GM21528 (cell line): ENCODE measurements at regions not wholly inside any gene's neighbourhood (a gene's known extent, or its start where the extent isn't known, plus 50 kb on each side); places are given as distances from the start of the nearest gene placed in this dataset.

Experiments
- ATAC-seq: cut with Tn5 transposase; IDR thresholded peaks from one replicate; pipeline ENCODE4 v1.9.1; 2021; ENCODE audit warnings: mild to moderate bottlenecking, moderate library complexity; ENCODE audit not compliant: unreplicated experiment, low FRiP score

GRCh38 chr18:25658476-25658875, 306.5 kb upstream of the ZNF521 start:
- no peak for ATAC-seq

GRCh38 chr18:25651553-25651952, 299.6 kb upstream of the ZNF521 start:
- no peak for ATAC-seq

GRCh38 chr18:25650201-25650941, 298.4 kb upstream of the ZNF521 start:
- ATAC-seq = no peak

GRCh38 chr18:25648716-25649260, 296.8 kb upstream of the ZNF521 start:
- ATAC-seq = no peak

GRCh38 chr18:25647404-25647803, 295.4 kb upstream of the ZNF521 start:
- ATAC-seq = no peak

GRCh38 chr18:25646971-25647370, 295.0 kb upstream of the ZNF521 start:
- no peak for ATAC-seq

- ATAC-seq = no peak
These were observed 287.6 kb upstream of the ZNF521 start for GRCh38 chr18:25639596-25639995.

- no peak for ATAC-seq
These were observed 281.6 kb upstream of the ZNF521 start for GRCh38 chr18:25633563-25633962.

- ATAC-seq = no peak
These were observed 278.7 kb upstream of the ZNF521 start for GRCh38 chr18:25630682-25631081.

GRCh38 chr18:25621682-25622081, 269.7 kb upstream of the ZNF521 start:
- ATAC-seq = no peak

GRCh38 chr18:25621144-25621543, 269.2 kb upstream of the ZNF521 start:
- no peak for ATAC-seq

- ATAC-seq = no peak
These were observed 262.2 kb upstream of the ZNF521 start for GRCh38 chr18:25614168-25614567.

GRCh38 chr18:25612466-25612865, 260.5 kb upstream of the ZNF521 start:
- ATAC-seq = no peak

- no peak for ATAC-seq
These were observed 256.1 kb upstream of the ZNF521 start for GRCh38 chr18:25608091-25608490.

GRCh38 chr18:25604894-25605597, 253.1 kb upstream of the ZNF521 start:
- ATAC-seq = no peak

- no peak for ATAC-seq
These were observed 252.4 kb upstream of the ZNF521 start for GRCh38 chr18:25604196-25604893.

GRCh38 chr18:25599443-25599842, 247.5 kb upstream of the ZNF521 start:
- ATAC-seq = no peak

GRCh38 chr18:25597476-25597875, 245.5 kb upstream of the ZNF521 start:
- no peak for ATAC-seq

GRCh38 chr18:25595274-25596060, 243.5 kb upstream of the ZNF521 start:
- no peak for ATAC-seq

GRCh38 chr18:25594351-25594750, 242.4 kb upstream of the ZNF521 start:
- ATAC-seq = no peak
